Uterus (tissue), 3 donors: ENCODE measurements at regions not wholly inside any gene's neighbourhood (a gene's known extent, or its start where the extent isn't known, plus 50 kb on each side); places are given as distances from the start of the nearest gene placed in this dataset.

ENCODE experiments used
- DNase-seq, 2 donors: peaks; one replicate each; pipeline ENCODE4 v3.0.0-alpha.2; 2019 to 2020
- H3K27ac ChIP-seq, 2 donors: fragments of 200-600 bp; sonication (generic); 1 replicate in 1 of 2; 2 replicates in 1 of 2; pipeline ENCODE4 v1.5.1; 2016 to 2018
- H3K27me3 ChIP-seq, 2 donors: fragments of 200-600 bp; sonication (generic); one replicate each; pipeline ENCODE4 v1.5.1; 2018 to 2019; ENCODE audit warnings: control low read depth in 1 of 2
- H3K36me3 ChIP-seq, 2 donors: fragments of 200-600 bp; sonication (generic); one replicate each; pipeline ENCODE4 v1.5.1; 2019; ENCODE audit warnings: control low read depth in 1 of 2
- H3K4me1 ChIP-seq, 2 donors: fragments of 200-600 bp; sonication (generic); one replicate each; pipeline ENCODE4 v1.5.1; 2018 to 2019; ENCODE audit warnings: control low read depth in 1 of 2
- H3K4me3 ChIP-seq, 2 donors: fragments of 200-600 bp; sonication (generic); 1 replicate in 1 of 2; 2 replicates in 1 of 2; pipeline ENCODE4 v1.5.1; 2018 to 2019; ENCODE audit warnings: mild to moderate bottlenecking in 1 of 2
- H3K9me3 ChIP-seq, 2 donors: fragments of 200-600 bp; sonication (generic); one replicate each; pipeline ENCODE4 v1.5.1; 2019; ENCODE audit warnings: control low read depth in 1 of 2
- CTCF ChIP-seq, 4 experiments: fragments of 200-600 bp in 2 of 4; fragments of 450-650 bp in 2 of 4; sonication (generic) in 2 of 4; IDR thresholded peaks; one replicate each; pipeline ENCODE4 v1.5.1; 2016 to 2019; ENCODE audit warnings: antibody characterized with exemption in 4 of 4, mild to moderate bottlenecking in 2 of 4, moderate library complexity in 1 of 4
- POLR2A ChIP-seq, 2 donors: fragments of 450-650 bp; IDR thresholded peaks; one replicate each; pipeline ENCODE4 v1.6.1; 2016; ENCODE audit warnings: antibody characterized with exemption in 2 of 2, mild to moderate bottlenecking in 1 of 2, moderate library complexity in 1 of 2
- intact Hi-C: fragments of 100-400 bp; cut with DNase I; formaldehyde crosslinking; loops from one replicate; pipeline ENCODE4 v1.15.1; 2023; ENCODE audit warnings: low total_unique reads
- donor health status: DM: yes; HTN: yes; CAD: no.

DNA sequence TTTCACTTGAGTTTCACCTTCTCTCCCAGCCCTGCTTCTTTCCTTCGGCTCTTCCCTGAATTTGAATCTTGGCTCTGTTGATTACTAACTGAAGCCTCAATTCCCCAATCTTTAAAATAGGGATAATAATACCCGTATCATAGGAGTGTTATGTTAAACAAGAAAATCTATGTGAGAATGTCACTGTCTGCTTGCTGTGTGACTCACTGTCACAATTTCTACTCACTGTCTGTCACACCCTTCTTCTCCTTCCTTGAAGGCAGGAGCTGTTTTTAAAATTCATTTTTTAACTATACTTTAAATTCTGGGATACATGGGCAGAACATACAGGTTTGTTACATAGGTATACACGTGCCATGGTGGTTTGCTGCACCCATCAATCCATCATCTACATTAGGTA is 141.6 kb upstream of the CXCR4 start:
- no peak for DNase-seq
- Histone ChIP-seq H3K27me3 (no peaks in the 10 kb centered on the region), H3K36me3 (no peaks in the 10 kb centered on the region), H3K4me3 (no peak overlapping the region), H3K27ac (no peak overlapping the region), H3K9me3 (no peaks in the 10 kb centered on the region), H3K4me1 (no peaks in the 10 kb centered on the region)
- TF ChIP-seq CTCF (IDR thresholded peaks at IDR 0.05) (no peak), POLR2A (IDR thresholded peaks at IDR 0.05) (no peak)
- intact Hi-C loops, result no loop called here

- intact Hi-C loops, result no loop called here
- TF ChIP-seq CTCF (IDR thresholded peaks at IDR 0.05) (no peak), POLR2A (IDR thresholded peaks at IDR 0.05) (no peak)
Measured at GRCh38 chr2:136257893-136258292, 139.9 kb upstream of the CXCR4 start.

GRCh38 chr2:136255648-136256461 is 137.9 kb upstream of the CXCR4 start:
- no peaks in the 10 kb centered on the region for H3K27me3 ChIP-seq
- no peaks in the 10 kb centered on the region for H3K9me3 ChIP-seq
- TF ChIP-seq POLR2A (IDR thresholded peaks at IDR 0.05) (no peak), CTCF (IDR thresholded peaks at IDR 0.05) (no peak)
- no peaks in the 10 kb centered on the region for H3K36me3 ChIP-seq
- DNase-seq, result no peak
- no peak overlapping the region for H3K27ac ChIP-seq
- H3K4me3 ChIP-seq, result no peak overlapping the region
- intact Hi-C loops, result no loop called here
- H3K4me1 ChIP-seq, result no peaks in the 10 kb centered on the region

More at GRCh38 chr2:136257893-136258292, 139.9 kb upstream of the CXCR4 start:
- no peaks in the 10 kb centered on the region for H3K4me1 ChIP-seq
- no peak overlapping the region for H3K4me3 ChIP-seq
- H3K9me3 ChIP-seq, result no peaks in the 10 kb centered on the region
- H3K27ac ChIP-seq, result no peak overlapping the region
- no peaks in the 10 kb centered on the region for H3K36me3 ChIP-seq
- DNase-seq, result no peak
- no peaks in the 10 kb centered on the region for H3K27me3 ChIP-seq

DNA sequence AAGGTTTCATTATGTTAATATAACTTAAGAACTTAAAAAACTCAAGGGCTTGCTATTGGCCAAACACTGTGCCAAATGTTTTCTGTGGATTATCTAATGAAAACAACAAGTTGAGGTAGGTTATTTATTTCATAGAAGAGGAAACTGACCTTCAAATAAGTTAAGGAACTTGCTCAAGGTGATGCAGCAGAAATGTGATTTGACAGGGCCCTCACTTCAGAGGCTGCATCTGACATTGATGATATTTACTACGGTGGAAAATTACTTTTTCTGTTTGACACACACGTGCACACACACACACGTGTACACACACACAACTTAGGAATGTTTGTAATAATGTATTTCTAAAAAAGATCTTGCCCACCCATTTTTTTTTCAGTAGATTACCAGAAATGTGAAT is 137.2 kb upstream of the CXCR4 start:
- no peaks in the 10 kb centered on the region for H3K9me3 ChIP-seq
- H3K4me3 ChIP-seq, result no peak overlapping the region
- TF ChIP-seq CTCF (IDR thresholded peaks at IDR 0.05) (no peak), POLR2A (IDR thresholded peaks at IDR 0.05) (no peak)
- DNase-seq, result no peak
- no peaks in the 10 kb centered on the region for H3K27me3 ChIP-seq
- H3K27ac ChIP-seq, result no peak overlapping the region
- no peaks in the 10 kb centered on the region for H3K4me1 ChIP-seq
- no peaks in the 10 kb centered on the region for H3K36me3 ChIP-seq
- intact Hi-C loops, result no loop called here

GRCh38 chr2:136254681-136255080 is 136.7 kb upstream of the CXCR4 start:
- Histone ChIP-seq H3K36me3 (no peaks in the 10 kb centered on the region), H3K27me3 (no peaks in the 10 kb centered on the region), H3K9me3 (no peaks in the 10 kb centered on the region), H3K4me1 (no peaks in the 10 kb centered on the region), H3K27ac (no peak overlapping the region), H3K4me3 (no peak overlapping the region)
- DNase-seq, result no peak
- intact Hi-C loops, result no loop called here
- TF ChIP-seq CTCF (IDR thresholded peaks at IDR 0.05), result no peak
- no peak for TF ChIP-seq POLR2A (IDR thresholded peaks at IDR 0.05)
